Aorta (tissue), 5 donors: ENCODE measurements at regions not wholly inside any gene's neighbourhood (a gene's known extent, or its start where the extent isn't known, plus 50 kb on each side); places are given as distances from the start of the nearest gene placed in this dataset.

Source experiments
- ATAC-seq: fragments of 200-7000 bp; cut with Tn5 transposase; one replicate; pipeline ENCODE4 v1.9.1; 2022; ENCODE audit warnings: moderate library complexity; ENCODE audit not compliant: low FRiP score
- DNase-seq, 2 donors: peaks; one replicate each; pipeline ENCODE4 v3.0.0-alpha.2; 2020
- H3K27ac ChIP-seq, 2 donors: one replicate each; pipeline ENCODE4 v1.5.1; 2013; ENCODE audit warnings: low read length in 2 of 2, mild to moderate bottlenecking in 2 of 2, moderate library complexity in 2 of 2, control low read depth in 1 of 2, inconsistent platforms in 1 of 2, low read depth in 1 of 2
- H3K27me3 ChIP-seq, 2 donors: one replicate each; pipeline ENCODE4 v1.6.1; 2013; ENCODE audit warnings: control low read depth in 1 of 2, low read length in 1 of 2, mild to moderate bottlenecking in 1 of 2, moderate library complexity in 1 of 2; ENCODE audit not compliant: insufficient read depth in 2 of 2, control insufficient read depth in 1 of 2
- H3K36me3 ChIP-seq, 2 donors: one replicate each; pipeline ENCODE4 v1.6.1; 2013; ENCODE audit warnings: control low read depth in 1 of 2, low read length in 1 of 2, mild to moderate bottlenecking in 1 of 2; ENCODE audit not compliant: insufficient read depth in 2 of 2, control insufficient read depth in 1 of 2
- H3K4me1 ChIP-seq, 2 donors: one replicate each; pipeline ENCODE4 v1.6.1; 2013; ENCODE audit warnings: low read length in 2 of 2, control low read depth in 1 of 2, mild to moderate bottlenecking in 1 of 2, moderate library complexity in 1 of 2; ENCODE audit not compliant: insufficient read depth in 2 of 2, control insufficient read depth in 1 of 2
- H3K4me3 ChIP-seq, 2 donors: one replicate each; pipeline ENCODE4 v1.5.1; 2013; ENCODE audit warnings: low read length in 2 of 2, control low read depth in 1 of 2, mild to moderate bottlenecking in 1 of 2
- H3K9me3 ChIP-seq: one replicate; pipeline ENCODE4 v1.6.1; 2013; ENCODE audit warnings: mild to moderate bottlenecking, low read length; ENCODE audit not compliant: control insufficient read depth
- WGBS, 2 donors: extraction: QIAGEN DNeasy Blood & Tissue Kit; methylation state at CpG; one replicate each; pipeline ENCODE4 v1.1.7; 2013; 5-methylcytosine and 5-hydroxymethylcytosine counted together
- intact Hi-C, 2 donors: fragments of 100-400 bp; cut with DNase I; formaldehyde crosslinking; loops; one replicate each; pipeline versions ENCODE4 v1.14.2 to v1.15.0; 2022
- donor health status: healthy with polysubstance abuse.
- donor health status: Bipolar disorder and iron deficiency.
- donor health status: DM: no; HTN: no; CAD: no.
- donor health status: DM: no; HTN: no; CAD: no.
- donor health status: DM: yes; HTN: yes; CAD: no.

- H3K27ac ChIP-seq: no peak overlapping the region
- no peak for ATAC-seq
- no peaks in the 10 kb centered on the region for H3K27me3 ChIP-seq
- intact Hi-C loops: no loop called here
- H3K36me3 ChIP-seq: no peaks in the 10 kb centered on the region
- DNase-seq: no peak
- H3K9me3 ChIP-seq: no peaks in the 10 kb centered on the region
- H3K4me3 ChIP-seq: no peak overlapping the region
- 56% methylated on average over 6 of the region's 6 CpGs for WGBS, 2 donors
- H3K4me1 ChIP-seq: peaks cover 0 to 8% of the 10 kb centered on the region in 2 donors
Measured at GRCh38 chr4:38612646-38613414, 51.2 kb upstream of the KLF3 start.
